ENCODE measurements at regions not wholly inside any gene's neighbourhood (a gene's known extent, or its start where the extent isn't known, plus 50 kb on each side); places are given as distances from the start of the nearest gene placed in this dataset.

DNA sequence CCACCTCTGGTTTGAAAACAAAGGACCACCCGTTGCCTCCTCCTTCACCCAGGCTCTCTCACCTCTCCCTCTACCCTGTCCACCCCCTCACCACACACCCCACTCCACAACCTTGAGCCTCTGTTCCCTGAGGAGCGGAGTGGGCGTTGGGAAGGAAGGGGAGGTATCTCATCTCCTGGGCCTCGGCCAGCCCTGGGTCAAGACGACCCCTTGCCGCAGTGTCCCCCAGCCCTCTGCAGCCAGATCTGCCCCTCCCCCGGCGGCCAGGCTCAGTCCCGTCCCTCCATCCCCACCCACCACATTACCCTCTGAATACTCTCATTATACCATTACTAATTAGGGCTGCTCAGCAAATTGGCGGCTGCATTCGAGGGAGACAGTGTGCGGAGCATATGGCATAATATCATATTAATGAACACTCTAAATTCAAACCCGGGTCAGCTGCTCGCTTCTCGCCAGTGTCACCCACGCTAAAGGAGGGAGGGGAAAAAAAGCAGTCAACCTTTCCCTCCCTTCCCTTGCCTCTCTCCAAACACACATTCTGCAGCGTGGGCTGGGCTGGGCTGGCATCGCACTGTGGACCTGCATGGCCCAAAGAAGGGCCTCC lies 123.2 kb upstream of the LHX1 start:
- no peak for DNase-seq
- intact Hi-C loops (cut with DNase I; ENCODE audit: low total_unique reads): no loop called here
- peaks cover 37 to 46% (median 45%) of the 10 kb centered on the region in 3 donors for H3K27me3 ChIP-seq

DNA sequence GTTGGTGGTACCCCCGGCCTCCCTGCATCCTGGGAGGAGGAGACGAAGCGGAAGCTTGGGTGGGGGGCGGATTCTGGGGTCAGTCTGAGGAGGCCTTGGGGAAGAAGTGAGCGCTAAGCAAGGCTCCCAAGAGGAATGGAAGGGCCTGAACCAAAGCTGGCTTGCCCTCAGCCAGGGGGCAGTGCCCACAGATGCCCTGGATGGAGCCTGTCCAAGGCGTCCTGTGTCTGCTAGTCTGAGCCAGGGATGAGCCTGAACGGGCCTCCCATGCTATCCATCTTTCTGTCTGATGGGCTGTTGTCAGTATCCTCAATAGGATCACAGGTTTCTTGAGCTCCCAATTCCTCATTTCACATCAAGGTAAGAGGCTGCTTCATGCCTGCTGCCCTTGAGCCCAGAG lies 122.3 kb upstream of the LHX1 start:
- Histone ChIP-seq H3K9me3 (no peaks in the 10 kb centered on the region), H3K4me1 (no peaks in the 10 kb centered on the region), H3K4me3 (no peak overlapping the region), H3K27ac (no peak overlapping the region), H3K27me3 (peaks cover 30 to 37% (median 36%) of the 10 kb centered on the region in 3 donors), H3K36me3 (no peaks in the 10 kb centered on the region)
- DNase-seq (no peak), ATAC-seq (no peak)
- TF ChIP-seq, protein P1, sequence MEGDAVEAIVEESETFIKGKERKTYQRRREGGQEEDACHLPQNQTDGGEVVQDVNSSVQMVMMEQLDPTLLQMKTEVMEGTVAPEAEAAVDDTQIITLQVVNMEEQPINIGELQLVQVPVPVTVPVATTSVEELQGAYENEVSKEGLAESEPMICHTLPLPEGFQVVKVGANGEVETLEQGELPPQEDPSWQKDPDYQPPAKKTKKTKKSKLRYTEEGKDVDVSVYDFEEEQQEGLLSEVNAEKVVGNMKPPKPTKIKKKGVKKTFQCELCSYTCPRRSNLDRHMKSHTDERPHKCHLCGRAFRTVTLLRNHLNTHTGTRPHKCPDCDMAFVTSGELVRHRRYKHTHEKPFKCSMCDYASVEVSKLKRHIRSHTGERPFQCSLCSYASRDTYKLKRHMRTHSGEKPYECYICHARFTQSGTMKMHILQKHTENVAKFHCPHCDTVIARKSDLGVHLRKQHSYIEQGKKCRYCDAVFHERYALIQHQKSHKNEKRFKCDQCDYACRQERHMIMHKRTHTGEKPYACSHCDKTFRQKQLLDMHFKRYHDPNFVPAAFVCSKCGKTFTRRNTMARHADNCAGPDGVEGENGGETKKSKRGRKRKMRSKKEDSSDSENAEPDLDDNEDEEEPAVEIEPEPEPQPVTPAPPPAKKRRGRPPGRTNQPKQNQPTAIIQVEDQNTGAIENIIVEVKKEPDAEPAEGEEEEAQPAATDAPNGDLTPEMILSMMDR (IDR thresholded peaks at IDR 0.05 in 4 of 5, conservative IDR thresholded peaks at IDR 0.05 in 1 of 5): no peak
- no peak for TF ChIP-seq POLR2A (IDR thresholded peaks at IDR 0.05)
- intact Hi-C loops (cut with DNase I; ENCODE audit: low total_unique reads): no loop called here
- in situ Hi-C loops (cut with MboI; ENCODE audit: low sequenced_read_pairs in 4 of 4): loop anchor here in 1 of 4 donors (25.0 kb wide), 1 partner anchor 97 kb away; no protein-coding TSS in a partner anchor

More for the DNA sequence above, 123.2 kb upstream of the LHX1 start:
- TF ChIP-seq, protein P1 (IDR thresholded peaks at IDR 0.05 in 4 of 5, conservative IDR thresholded peaks at IDR 0.05 in 1 of 5): no peak
- no peak for TF ChIP-seq POLR2A (IDR thresholded peaks at IDR 0.05)
- H3K9me3 ChIP-seq: no peaks in the 10 kb centered on the region
- no peaks in the 10 kb centered on the region for H3K36me3 ChIP-seq
- H3K27ac ChIP-seq: no peak overlapping the region
- H3K4me3 ChIP-seq: no peak overlapping the region
- in situ Hi-C loops (cut with MboI; ENCODE audit: low sequenced_read_pairs in 4 of 4): loop anchor here in 1 of 4 donors (25.0 kb wide), 1 partner anchor 98 kb away; no protein-coding TSS in a partner anchor
- ATAC-seq: no peak
- H3K4me1 ChIP-seq: no peaks in the 10 kb centered on the region

DNA sequence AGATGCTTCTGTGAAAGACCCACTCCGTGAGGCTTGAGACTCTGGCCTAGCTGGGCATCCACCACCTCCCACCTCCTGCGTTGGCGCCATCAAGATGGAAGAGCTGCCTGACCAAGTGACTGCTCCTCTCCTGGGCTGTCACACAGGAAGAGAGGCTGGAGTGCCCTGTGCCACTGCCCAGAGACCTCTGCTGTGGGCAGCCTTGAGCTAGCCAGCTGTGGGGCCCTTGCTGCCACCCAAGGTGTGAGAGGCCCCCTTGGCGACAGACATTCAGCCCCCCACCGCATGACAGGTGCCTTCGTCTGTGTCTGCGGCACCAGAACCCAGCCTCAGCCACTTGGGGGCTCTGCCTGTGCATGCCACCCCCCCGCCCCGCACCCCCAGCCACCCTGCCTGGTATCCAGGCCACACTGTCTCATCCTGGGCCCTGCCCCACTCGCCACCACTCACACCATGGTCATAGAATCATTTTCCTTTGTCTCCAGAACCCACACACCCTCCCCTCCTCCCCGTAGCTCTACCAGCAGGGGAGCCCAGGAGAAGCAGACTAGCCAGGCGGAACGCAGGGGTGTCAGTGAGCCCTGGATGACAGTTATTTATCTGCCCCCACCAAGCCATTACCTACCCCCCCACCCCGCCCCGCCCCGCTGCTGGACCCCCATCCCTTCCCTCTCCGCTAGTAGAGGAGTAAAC lies 120.9 kb upstream of the LHX1 start:
- TF ChIP-seq, protein P1 (IDR thresholded peaks at IDR 0.05 in 4 of 5, conservative IDR thresholded peaks at IDR 0.05 in 1 of 5): no peak
- no peak for TF ChIP-seq POLR2A (IDR thresholded peaks at IDR 0.05)
- Histone ChIP-seq H3K4me3 (no peak overlapping the region), H3K27me3 (peaks cover 27 to 36% (median 34%) of the 10 kb centered on the region in 3 donors), H3K27ac (no peak overlapping the region), H3K4me1 (no peaks in the 10 kb centered on the region), H3K9me3 (no peaks in the 10 kb centered on the region), H3K36me3 (no peaks in the 10 kb centered on the region)
- no peak for DNase-seq
- in situ Hi-C loops (cut with MboI; ENCODE audit: low sequenced_read_pairs in 4 of 4): loop anchor here in 1 of 4 donors (25.0 kb wide), 1 partner anchor 96 kb away; no protein-coding TSS in a partner anchor
- no peak for ATAC-seq
- intact Hi-C loops (cut with DNase I; ENCODE audit: low total_unique reads): no loop called here

DNA sequence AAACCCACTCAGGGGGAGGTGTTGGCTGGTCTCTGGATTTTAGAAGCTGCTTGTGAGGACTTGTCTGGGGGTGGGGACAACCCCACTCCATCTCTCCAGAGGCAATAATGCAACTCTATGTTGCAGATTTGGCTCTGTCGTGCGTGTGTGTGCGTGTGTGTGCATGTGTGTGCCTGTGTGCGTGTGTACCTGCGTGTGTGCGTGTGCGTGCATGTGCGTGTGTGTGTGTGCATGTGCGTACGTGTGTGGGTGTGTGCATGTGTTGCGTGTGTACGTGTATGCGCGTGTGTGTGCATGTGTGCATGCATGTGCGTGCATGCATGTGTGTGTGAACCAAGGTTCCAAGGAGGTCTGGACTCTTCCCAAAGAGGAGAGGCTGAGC lies 120.4 kb upstream of the LHX1 start:
- no peak for DNase-seq
- Histone ChIP-seq H3K4me3 (no peak overlapping the region), H3K36me3 (no peaks in the 10 kb centered on the region), H3K27me3 (peaks cover 25 to 34% (median 31%) of the 10 kb centered on the region in 3 donors), H3K9me3 (no peaks in the 10 kb centered on the region), H3K27ac (no peak overlapping the region), H3K4me1 (no peaks in the 10 kb centered on the region)
- TF ChIP-seq, protein P1 (IDR thresholded peaks at IDR 0.05 in 4 of 5, conservative IDR thresholded peaks at IDR 0.05 in 1 of 5): no peak
- TF ChIP-seq POLR2A (IDR thresholded peaks at IDR 0.05): no peak
- no peak for ATAC-seq
- in situ Hi-C loops (cut with MboI; ENCODE audit: low sequenced_read_pairs in 4 of 4) (loop anchor here in 1 of 4 donors (25.0 kb wide), 1 partner anchor 95 kb away; no protein-coding TSS in a partner anchor), intact Hi-C loops (cut with DNase I; ENCODE audit: low total_unique reads) (no loop called here)
